GM19025 (cell line): ENCODE measurements at regions not wholly inside any gene's neighbourhood (a gene's known extent, or its start where the extent isn't known, plus 50 kb on each side); places are given as distances from the start of the nearest gene placed in this dataset.

ENCODE experiments used
- ATAC-seq: cut with Tn5 transposase; IDR thresholded peaks from one replicate; pipeline ENCODE4 v1.9.1; 2021; ENCODE audit warnings: mild to moderate bottlenecking, low read depth, moderate library complexity; ENCODE audit not compliant: unreplicated experiment

DNA sequence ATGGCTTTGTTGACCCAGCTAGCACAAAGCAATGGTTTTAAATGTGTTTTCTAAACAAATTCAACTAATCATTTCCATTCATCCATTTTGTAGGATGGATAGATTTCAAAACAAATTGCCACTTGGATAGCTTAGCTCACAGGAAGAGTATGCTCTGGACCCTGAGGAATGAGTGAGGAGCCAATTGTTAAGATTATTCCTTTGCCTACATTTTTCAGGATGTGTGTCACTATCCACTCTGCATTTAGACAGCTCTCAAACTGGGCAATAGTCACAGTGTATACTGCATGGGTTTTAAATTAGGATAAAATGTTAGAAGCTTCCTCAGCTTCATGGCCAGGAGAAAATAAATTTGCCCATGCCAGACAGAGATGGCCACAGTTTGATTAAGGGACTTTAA lies 605.6 kb upstream of the TEX47 start:
- no peak for ATAC-seq

DNA sequence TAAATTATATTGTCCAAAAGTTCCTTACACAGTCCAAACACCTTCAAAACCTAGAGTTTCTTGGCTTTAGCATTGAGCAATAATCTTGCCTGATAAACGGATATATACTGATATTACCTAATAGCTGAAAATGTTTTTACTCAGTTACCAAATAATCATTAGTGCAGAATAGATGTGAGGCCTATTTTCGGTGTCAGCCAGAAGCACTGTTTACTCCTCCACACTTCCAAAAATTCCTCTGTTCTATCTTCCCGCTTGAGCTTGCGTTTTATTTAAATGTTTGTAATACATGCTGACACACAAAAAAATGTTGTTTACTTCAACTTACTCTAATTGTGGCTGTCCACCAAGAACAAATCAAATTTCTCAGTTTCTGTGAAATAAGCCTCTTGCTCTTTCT lies 606.2 kb upstream of the TEX47 start:
- ATAC-seq, result no peak

DNA sequence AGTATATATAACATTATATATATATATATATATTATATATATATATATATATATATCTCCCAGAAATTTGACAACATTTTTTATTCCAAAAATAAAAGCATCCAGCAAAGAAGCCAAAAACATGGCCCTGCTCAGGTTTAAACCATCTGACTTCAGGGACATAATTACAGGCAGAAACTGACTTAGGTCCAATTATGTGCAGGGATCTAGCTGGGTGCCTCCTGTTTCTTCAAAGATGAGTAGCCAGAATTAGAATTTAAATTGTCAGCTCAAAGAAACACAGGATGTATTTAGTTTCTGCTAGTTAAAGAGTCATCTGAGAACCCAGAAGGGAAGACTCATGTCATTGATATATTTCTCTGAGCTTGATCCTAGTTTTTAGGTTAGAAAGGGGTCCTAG lies 656.4 kb upstream of the TEX47 start:
- no peak for ATAC-seq

DNA sequence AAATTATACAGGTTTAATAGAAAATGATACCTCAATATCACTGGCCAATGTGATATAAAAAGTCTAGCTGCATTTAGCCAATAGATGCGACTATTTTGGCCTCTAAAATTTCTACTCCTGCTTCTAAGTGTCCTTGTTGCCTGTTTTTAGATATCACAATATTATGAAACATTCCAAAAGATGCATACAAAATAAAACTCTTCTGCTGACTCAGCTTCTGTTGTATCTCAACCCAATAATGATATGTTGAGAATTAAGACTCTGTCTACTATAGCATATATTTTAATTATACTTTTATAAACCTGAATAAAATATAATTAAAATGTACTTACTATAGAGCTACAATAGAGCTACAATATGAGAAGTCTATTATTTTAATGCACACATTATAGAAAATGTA lies 661.0 kb upstream of the TEX47 start:
- ATAC-seq, result no peak

DNA sequence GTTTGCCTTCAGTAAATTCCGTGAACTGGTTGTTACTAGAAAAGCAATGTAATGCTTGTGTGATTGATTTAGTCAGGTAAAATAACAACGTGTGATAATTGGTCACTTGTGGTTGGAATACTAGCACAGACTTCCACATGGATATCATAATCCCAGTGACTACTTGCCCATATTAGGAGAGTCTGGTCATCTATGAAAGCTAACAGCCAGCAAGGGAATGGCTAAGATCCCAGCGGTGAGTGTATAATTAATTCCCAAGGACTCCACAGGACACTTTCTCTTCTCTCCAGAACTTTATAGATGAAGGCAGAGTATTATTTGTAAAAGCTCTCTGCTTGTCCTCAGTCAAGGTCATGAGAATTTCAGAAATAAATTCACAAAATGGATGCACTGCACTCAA lies 662.6 kb upstream of the TEX47 start:
- ATAC-seq, result no peak

DNA sequence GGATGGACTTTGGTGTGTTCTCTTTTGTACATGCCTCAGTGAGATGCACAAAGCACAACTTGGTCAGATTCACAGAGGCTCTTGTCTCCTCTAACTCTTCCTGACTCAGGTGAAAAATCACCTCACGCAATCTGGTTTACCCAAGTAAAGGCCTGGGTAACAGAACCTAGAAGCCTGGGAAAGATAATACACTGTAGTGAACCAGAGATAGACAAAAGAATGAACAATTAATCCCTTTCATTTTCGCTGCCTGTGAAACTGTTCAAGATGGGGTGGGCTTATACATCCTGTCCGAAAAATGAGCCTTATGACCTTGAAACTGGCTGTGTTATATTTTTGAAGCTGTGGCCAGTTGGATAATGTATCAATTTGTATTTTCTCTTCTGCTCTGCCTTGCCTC lies 678.9 kb upstream of the TEX47 start:
- no peak for ATAC-seq

DNA sequence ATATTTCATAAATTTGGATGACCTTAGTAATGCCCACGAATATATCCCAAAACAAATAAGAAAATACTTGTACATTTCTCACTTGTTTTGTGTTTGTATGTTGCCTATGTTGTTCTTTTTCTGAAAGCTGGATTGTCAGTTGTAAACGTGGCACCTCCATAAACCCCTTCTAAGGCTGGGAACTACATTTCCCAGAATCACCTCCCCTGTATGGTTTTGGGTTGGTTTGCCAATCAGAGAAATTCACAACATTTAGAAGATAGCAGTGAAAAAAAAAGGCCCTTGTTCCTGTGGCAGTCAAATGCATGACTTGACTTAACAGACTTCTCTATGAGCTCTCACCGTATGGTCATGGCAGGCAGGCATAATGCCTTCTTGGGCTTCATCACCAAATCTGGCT lies 676.3 kb upstream of the STEAP1 start:
- ATAC-seq, result no peak

DNA sequence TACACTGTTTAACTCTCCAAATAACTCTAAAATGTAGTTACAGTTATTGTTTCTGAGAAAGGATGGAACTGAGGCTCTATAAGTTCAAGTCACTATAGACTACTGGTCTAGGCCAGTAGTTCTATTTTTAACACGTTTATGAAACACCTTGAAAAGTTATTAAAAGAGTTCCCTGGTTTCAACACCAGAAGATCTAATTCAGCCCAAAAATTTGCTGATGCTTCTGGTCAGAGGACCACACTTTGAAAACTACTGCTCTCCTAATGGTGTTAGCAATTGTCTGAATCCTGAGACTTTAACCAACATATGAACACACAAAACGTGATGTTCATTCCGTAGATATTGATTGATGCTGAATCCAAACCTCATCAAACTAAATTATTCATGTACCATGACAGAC lies 658.6 kb upstream of the STEAP1 start:
- ATAC-seq, result no peak

DNA sequence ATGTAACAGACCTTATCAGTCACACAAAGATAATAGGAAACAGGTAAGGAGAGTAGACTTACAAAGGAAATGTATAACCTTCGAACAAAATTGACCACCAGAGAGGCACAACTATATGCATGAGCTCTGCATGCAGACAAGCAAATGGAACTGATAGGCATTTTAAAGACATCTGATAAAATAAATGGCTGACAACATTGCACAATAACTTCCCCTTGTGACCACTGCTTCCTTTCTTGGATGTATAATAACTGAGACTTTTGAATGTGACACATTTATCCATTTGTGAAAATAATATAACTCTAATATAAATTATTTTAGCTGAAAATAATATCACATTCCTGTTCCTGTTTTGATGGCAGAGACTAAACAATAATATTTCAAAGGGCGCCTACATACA lies 654.2 kb upstream of the STEAP1 start:
- ATAC-seq, result no peak

DNA sequence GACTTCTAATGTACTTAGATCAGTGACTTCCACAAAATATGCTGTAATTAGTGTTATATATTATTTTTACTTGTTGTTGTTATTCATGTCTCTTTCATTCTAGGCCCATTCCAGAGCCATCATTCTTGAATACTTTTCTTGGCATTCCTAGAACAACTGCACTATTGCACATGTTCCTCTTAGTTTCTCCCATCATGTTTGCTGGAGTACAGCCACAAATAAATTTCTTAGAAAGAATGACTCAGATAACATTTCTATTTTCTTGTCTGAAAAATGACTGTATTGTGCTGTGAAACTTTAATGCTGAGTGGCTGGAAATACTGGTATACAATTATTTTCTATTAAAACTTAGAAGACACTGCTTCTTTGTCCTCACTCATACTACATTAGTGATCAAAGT lies 651.0 kb upstream of the STEAP1 start:
- ATAC-seq, result no peak

DNA sequence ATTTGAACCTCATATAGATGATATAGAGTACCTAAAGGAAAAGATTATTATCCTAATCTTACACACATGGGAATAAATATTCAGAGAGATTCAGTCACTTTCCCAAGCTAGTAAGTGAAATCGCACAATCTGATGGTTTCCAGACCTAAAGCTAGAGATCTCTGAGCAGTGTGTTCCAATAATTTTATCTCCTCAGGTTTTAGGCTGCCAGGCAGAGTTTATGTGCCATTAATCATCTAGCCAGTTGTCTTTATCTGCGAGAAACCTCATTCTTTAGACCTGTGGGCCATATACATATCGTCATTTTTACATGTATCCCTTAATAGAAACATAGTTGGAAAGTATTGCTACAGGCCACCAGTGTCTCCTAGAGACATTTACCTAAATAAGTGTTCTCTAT lies 647.2 kb upstream of the STEAP1 start:
- ATAC-seq, result no peak

DNA sequence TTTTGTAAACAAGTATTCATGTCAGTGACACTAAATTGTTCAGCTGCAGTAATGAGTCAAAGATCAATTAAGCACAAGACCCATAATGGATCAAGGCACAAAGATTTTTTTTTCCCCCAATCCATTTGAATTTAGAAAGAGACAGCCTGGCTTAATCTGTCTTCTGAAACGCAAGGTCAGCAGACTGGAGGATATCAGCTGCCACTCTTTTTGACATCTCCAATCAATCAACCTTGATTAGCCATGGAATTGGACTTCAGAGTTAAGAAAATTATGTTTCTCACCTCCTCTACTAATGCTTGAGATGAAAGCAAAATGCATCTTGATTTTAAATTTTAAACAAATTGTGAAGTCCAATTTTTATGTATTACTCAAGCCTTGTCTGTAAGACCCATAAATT lies 642.4 kb upstream of the STEAP1 start:
- ATAC-seq, result no peak

DNA sequence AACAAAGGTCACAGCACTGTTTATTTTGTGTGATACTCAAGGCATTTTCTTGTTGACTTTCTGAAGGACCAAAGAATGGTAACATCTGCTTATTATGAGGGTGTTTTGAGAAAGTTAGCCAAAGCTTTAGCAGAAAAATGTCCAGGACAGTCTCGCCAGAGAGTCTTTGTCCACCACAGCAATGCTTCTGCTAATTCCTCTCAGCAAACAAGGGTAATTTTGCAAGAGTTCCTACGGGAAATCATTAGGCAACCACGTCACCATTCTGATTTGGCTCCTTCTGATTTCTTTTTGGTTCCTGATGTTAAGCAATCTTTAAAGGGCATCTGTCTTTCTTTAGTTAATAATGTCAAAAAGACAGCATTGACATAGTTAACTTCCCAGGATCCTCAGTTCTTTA lies 639.3 kb upstream of the STEAP1 start:
- no peak for ATAC-seq

DNA sequence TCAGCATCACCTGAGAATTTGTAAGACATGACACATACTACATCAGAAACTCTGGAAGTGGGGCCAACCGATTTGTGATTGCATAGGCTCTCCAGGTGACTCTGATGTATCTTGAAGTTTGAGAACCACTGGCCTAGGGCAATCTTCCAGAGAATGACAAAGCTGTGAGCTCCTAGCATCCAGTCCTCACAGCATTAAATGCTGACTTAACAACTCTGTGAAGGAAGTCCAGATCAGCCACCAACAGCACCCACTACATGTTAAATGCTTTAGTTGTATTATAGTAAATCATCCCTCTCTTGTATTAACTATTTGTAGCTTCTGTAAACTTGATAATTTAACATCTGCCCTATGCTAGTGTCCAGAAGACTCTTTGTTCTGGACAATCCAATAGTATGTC lies 636.5 kb upstream of the STEAP1 start:
- no peak for ATAC-seq

DNA sequence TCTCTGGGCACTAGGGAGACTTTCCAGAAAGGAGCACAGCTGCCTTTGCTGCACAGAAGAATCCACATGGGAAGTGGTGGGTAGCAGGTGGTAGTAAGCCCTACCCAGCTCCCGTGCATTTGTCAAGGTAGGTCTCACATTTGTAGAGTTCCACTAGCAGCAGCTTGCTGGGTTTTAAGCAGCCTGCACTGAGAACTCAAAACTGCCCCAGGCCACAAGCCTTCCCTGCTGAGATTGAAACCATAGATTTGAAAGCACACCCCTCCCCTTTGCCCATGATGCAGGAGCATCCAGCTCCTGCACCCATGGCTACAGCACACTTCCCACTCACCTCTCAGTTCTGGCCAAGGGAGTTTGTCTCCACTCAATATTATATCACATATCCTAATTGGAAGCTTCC lies 604.5 kb upstream of the STEAP1 start:
- ATAC-seq, result no peak

DNA sequence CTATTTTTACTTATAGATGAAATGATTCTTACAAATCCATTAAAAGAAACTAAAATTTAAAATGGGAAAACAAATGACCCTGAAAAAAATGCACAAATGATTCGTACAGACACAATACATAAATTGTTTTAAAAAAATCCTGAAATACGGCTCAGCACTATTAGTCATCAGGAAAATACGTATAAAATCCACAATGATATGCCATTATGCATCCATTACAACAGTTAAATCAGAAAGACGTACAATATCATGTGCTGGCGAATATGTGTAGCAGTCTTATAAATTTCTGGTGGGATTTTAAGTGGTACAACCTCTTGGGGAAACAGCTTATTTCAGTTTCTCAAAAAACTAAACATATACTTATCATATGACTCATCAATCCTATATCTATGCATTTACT lies 600.1 kb upstream of the STEAP1 start:
- ATAC-seq, result no peak

DNA sequence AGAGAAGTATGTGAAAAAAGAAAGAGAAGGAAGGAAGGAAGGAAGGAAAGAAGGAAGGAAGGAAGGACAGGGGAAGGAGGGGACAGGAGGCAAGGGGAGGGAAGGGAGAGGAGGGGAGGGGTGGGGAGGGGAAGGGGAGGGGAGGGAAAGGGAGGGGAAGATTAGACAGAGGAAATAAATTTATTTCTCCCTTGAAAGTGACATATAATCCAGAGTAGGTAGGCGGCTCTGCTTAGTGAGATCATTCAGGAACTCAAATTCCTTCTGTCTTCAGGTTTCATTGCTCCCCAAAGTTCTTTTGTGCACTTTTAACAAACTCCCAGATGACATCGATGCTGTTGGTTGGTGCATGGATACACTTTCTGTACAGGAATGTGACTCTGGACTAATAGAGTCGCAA lies 594.7 kb upstream of the STEAP1 start:
- ATAC-seq, result no peak

DNA sequence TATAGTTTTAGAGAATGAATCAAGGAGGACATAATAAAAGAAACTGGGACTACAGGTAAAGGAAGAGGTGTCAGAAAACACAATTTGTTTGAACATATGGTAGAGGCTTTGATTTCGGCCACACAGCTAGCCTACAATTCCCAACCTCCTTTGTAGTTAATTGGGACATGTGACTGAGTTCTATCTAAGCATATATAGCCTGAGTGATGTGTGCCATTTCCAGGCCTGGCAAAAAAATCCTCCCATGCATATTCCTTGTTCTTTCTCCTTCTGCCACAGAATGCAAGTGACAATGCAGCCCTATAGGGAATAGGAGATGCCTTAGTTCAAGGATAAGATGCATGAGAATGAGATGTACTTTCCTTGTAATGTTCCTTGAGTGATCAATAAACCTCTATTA lies 590.7 kb upstream of the STEAP1 start:
- ATAC-seq, result no peak

DNA sequence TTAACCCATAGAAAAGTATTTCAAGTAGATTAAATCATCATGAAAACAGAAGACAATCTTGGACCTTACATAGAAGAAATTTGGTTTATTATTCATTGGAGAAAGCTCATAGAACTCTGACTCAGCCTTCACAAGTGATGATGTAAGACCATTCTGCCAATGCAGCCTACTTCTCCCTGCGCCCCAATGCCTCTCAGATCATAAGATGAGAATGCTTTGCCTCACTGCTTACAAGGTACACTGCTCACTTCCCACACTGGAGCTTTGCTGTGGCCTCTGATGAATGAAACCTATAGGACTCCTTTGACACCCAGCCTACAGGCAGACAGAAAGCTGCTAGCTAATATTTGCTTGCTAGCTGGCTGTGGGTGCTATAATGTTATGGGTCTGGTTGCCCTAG lies 569.4 kb upstream of the STEAP1 start:
- no peak for ATAC-seq

DNA sequence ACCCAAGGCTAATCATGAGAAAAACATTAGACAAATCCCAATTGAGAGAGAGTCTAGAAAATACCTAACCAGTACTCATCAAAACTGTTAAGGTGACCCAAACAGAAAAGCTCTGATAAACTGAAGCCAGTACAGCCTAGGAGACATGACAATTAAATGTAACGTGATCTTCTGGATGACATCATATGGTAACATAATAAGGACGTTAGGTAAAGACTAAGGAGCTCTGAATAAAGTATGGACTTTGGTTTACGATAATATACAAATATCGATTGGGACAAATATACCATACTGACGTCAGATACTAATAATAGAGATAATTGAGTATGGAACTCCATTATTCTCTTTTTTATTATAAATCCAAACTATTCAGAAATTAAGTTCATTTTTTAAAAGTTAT lies 561.1 kb upstream of the STEAP1 start:
- ATAC-seq, result no peak

DNA sequence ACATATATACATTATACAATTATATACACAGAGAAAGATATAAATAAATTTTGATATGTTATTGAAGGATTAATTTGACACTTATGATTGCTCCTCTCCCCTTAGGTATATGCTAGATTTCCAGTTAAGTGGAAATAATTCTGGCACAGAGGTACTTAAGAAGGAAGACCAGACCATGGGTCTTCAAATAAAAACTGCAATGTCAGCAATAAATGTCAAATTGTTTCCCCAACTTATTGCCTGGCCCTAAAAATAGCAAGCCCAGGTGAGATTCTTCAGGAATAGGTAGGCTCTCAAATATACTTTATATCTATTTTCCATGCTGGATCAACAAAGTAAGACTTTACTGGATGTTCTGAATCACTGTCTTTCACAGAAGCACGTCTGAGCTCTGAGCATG lies 551.3 kb upstream of the STEAP1 start:
- no peak for ATAC-seq

DNA sequence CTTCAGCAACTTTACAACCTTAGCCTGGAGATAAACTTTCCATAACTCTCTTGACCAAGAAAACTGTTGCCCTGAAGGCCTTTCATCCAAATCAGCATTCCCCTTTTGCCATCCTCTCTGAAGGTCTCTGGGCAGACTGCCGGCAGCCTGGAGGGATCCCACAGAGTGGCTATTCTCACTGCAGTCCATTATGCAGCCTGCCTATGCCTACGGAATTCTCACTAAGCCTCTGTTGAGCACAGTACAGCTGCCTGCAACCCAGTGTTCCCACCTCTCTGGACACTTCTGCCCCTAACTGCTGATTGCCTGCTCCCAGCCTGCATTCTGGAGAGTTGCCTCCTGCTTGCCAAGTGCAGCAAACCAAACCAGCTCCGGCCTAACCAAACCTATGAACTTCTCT lies 548.9 kb upstream of the STEAP1 start:
- no peak for ATAC-seq

DNA sequence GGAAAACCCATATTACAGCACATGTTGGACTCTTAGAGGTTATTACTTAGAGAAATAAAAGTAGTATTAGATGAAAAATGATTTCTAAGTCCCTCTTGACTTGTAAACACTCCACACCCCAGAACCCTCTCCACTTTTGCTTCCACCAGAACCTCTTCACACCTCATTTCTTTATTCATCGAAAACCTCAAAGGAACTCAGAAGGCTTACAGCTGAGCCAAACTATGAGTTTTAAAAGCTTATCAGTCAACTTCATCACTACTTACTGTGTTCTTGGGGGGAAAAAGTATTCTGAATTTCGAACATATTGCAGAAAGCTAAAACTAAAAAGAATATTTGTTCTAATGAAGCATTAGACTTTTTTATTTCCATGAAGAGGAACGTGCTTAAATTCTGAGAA lies 547.8 kb upstream of the STEAP1 start:
- ATAC-seq, result no peak

DNA sequence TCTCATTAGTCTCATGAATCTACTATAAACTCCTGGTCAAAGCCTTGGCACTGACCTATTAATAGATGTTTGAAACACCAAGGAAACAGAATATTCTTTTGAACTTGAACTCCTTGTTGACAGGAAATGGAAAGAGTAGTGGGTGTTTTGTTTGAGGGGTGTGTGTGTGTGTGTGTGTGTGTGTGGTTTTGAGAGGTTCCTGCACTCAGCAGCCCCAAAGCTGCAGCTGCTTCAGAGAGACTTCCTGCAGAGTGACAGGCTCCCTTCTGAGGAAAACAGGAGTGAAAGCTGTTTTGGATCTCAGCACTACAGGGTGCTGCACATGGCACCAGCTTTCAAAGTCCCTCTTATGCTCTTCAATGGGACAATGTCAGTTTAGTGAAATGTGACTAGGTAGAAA lies 546.5 kb upstream of the STEAP1 start:
- no peak for ATAC-seq
